GM12892 (cell line): ENCODE measurements at regions not wholly inside any gene's neighbourhood (a gene's known extent, or its start where the extent isn't known, plus 50 kb on each side); places are given as distances from the start of the nearest gene placed in this dataset.

ENCODE experiments used
- DNase-seq: peaks from one replicate; pipeline ENCODE4 v3.0.0; 2011; ENCODE audit not compliant: insufficient read length
- FAIRE-seq: peaks from 2 replicates; lab custom pipeline; 2011; peaks lifted over from hg19 to GRCh38; lab: Jason Lieb, UNC
- POLR2A ChIP-seq: IDR thresholded peaks from 2 replicates; pipeline ENCODE4 v1.6.1; 2011; ENCODE audit warnings: low read depth, low read length, control low read depth
- POLR2AphosphoS5 ChIP-seq: IDR thresholded peaks from 2 replicates; pipeline ENCODE4 v1.6.1; 2011; ENCODE audit warnings: low read depth, low read length, control low read depth
- TAF1 ChIP-seq: IDR thresholded peaks from 2 replicates; pipeline ENCODE4 v1.6.1; 2011; ENCODE audit warnings: low read depth, mild to moderate bottlenecking, control low read depth, low read length, borderline replicate concordance

DNA sequence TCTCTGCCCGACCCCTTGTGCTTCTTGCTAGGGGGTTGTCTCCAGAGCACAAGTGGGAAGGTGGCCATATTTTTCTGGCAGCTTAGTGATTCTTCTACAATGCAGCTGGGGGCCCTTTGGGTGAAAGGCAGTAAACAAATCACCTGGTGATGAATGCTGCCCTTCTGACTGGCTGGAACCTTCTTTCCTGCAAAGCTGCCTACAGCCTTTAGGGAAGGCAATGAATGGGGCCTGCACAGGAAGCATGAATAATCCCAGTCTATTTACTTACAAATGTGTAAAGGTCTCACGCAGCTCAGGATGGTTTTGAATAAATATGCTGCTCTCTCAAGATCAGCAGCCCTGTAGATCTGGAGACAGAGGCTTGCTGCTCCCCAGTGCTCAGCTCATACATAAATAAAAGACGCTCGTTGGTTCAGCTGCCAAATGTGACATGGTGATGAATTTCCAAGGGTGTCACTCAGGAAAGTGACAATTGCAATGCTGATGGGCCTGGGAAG lies 289.2 kb downstream of the TDRD15 start:
- DNase-seq (no peak), FAIRE-seq (no peak)
- TF ChIP-seq TAF1 (no peak), POLR2A (no peak), POLR2AphosphoS5 (no peak)

DNA sequence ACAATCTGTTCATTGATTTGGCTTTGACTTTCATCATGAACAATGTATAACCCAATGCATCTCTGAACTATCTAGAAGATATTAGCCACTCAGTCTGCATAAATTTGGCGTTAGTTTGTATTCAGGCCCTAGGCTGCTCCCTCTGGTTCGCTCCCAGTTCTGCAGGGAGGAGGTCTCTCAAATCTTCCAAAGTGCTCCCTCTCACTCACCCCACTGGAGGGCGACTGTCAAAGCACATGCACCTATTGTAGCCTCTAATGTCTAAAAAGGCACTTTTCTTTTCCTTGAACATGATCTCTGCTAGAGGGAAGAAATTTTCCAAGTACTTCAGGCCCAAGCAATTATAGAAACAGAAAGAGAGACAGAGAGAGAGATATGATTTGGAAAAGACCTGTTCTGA lies 291.5 kb downstream of the TDRD15 start:
- DNase-seq (no peak), FAIRE-seq (no peak)
- TF ChIP-seq TAF1 (no peak), POLR2AphosphoS5 (no peak), POLR2A (no peak)

DNA sequence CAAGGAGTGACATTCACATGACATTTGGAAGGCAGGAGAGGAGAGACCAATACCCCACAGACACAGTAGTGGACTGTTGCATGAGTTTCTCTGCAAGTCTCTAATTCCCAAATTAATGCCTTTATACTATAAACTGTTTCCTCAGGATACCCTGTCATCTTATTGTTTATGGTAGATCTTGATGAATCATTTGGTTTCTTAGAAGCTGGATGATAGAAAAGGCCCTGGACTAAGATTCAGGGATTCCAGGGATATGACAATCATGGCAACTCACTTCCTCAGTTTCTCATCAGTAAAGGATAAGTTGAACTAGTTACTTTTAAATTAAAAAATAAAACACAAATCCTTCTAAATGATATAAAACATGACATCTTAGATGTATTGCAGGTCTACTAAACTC lies 292.5 kb downstream of the TDRD15 start:
- no peak for TF ChIP-seq TAF1
- TF ChIP-seq POLR2AphosphoS5 = no peak
- no peak for TF ChIP-seq POLR2A
- DNase-seq = no peak
- no peak for FAIRE-seq

DNA sequence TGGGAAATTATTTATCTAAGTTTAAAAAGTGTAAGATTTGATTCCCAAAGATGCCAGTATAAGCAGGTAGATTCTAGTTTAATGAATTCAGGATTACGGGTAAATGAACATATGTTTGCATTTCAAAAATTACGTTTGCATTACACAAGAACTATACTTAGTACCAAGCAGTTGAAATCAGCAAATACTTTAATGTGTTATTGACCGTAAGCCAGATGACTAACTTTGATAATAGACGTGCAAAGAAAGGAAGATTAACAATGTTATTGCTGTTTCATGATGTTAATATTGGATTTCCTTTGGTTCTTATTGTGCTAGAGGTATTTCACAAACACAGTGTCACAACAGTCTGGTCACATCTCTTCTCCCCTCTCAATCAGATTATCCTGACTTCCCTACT lies 294.7 kb downstream of the TDRD15 start:
- no peak for DNase-seq
- no peak for FAIRE-seq
- TF ChIP-seq POLR2AphosphoS5 = no peak
- TF ChIP-seq TAF1 = no peak
- TF ChIP-seq POLR2A = no peak

- FAIRE-seq = no peak
- TF ChIP-seq TAF1 = no peak
- TF ChIP-seq POLR2A = no peak
- no peak for TF ChIP-seq POLR2AphosphoS5
- no peak for DNase-seq
These were observed 297.0 kb downstream of the TDRD15 start for GRCh38 chr2:21420553-21421335.

DNA sequence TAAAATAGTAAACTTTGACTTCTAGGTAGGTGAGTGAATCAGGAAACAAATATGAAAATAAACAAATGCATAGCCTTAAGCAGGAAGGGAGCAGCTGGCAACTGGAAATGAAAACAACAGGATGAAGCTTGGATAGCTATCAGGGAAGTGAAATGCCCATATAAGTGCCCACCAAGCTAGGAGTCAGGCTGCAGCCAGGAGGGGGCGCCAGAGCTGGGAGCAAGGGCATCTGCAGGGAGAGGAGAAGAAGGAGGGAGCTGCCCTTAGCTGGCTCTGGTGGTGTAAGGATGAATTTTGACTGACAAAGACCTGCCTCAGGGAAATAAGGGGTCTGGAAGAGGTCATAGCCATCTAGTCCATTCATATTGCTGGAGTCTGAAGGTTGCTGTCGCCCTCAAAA lies 298.3 kb downstream of the TDRD15 start:
- peak; percentile 8 for DNase-seq
- FAIRE-seq = no peak
- no peak for TF ChIP-seq POLR2A
- TF ChIP-seq POLR2AphosphoS5 = no peak
- TF ChIP-seq TAF1 = no peak

DNA sequence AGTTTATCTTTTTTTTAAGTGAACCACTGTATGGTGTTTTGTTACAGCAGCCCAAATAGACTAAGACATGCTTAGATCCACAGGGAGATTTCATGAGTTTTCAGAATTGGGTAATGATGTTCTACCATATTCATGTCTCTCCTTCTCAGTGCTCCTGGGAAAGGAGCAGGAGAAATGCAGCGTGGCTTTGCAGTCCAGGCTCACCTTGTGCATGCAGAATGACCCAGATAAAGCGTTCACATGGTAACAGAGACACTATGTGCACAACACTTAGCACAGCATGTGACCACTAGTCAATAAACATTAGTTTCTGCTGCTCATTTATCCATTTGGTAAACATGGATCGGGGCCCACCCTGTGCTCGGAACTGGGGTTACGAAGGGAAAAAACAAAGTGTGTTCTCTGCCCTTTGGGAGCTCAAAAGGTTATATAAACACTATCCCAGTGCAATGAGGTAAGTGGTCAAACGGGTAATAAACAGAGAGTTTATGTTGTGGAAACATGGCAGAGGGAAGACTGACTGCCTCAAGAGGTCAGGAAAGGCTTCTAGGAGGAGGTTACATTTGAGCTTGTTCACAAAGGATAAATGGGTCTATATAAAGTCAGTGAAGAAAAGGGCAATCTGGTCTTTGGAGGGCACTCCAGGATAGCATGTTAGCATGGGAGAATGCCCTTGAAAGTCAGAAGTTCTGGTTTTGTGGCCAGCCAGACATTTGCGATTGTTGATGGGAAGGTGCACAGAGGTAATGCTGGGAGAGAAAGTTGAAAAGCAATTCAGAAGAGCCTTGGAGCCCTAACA lies 299.2 kb downstream of the TDRD15 start:
- TF ChIP-seq TAF1 = no peak
- TF ChIP-seq POLR2A = no peak
- TF ChIP-seq POLR2AphosphoS5 = no peak
- DNase-seq (no peak), FAIRE-seq (no peak)

GRCh38 chr2:21423854-21424253 lies 300.1 kb downstream of the TDRD15 start:
- FAIRE-seq (no peak), DNase-seq (no peak)
- TF ChIP-seq TAF1 (no peak), POLR2AphosphoS5 (no peak), POLR2A (no peak)

- no peak for TF ChIP-seq POLR2AphosphoS5
- TF ChIP-seq TAF1 = no peak
- TF ChIP-seq POLR2A = no peak
- DNase-seq = no peak
- FAIRE-seq = no peak
These were observed 300.6 kb downstream of the TDRD15 start for GRCh38 chr2:21424375-21424774.

DNA sequence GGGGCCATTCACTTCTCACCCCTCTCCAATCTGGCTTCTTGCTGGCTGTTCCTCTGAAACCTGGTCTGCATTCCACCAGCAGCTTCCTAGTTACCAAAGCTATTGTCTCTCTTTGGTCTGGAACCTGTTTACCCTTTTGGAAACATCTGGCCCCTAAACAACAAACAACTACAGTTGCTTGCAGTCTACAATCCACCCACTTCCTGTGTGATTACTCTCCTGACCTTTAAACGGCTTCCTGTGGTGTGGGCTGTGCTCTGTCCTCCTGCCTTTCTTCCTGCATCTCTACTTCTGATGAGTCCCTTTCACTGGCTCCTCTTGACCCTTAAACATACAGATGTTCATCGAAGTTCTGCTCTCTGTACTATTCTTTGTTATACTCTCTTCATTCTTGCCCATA lies 303.8 kb downstream of the TDRD15 start:
- no peak for FAIRE-seq
- TF ChIP-seq POLR2A = no peak
- TF ChIP-seq POLR2AphosphoS5 = no peak
- no peak for TF ChIP-seq TAF1
- DNase-seq = no peak

DNA sequence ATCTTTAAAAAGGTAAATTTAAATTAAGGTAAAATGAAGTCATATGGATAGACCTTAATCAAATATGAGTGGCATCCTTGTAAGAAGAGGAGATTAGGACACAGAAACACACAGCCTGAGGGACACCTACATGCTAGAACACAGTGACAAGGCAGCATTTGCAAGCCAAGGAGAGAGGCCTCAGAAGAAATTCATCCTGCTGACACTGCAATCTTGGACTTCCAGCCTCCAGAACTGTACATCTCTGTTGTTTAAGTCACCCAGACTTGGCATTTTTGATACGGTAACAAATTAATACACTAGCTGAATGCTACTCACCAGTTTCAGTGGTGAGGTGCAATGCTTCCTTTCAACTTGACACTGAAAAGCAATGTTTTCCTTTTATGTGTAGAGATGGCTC lies 305.0 kb downstream of the TDRD15 start:
- TF ChIP-seq POLR2A (no peak), TAF1 (no peak), POLR2AphosphoS5 (no peak)
- no peak for FAIRE-seq
- DNase-seq = no peak

DNA sequence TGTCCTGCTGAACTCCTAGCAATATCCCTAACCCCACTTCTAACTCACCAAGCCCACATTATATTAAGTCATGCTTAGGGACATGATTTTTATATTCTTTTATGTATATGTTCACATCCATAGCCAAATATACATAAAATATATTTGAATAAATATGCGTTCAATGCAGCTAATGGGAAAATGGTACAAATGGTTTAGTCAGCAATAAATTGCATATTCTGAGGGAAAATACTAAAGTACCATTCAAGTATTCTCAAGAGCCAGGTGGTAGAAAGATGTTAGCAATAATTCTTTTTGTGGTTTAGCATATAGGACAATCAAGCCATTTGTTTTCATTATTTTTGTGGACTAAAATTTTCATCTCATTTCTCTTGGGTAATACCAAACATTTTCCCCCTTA lies 306.0 kb downstream of the TDRD15 start:
- TF ChIP-seq POLR2AphosphoS5 (no peak), TAF1 (no peak), POLR2A (no peak)
- FAIRE-seq = no peak

More for the DNA sequence above, 306.0 kb downstream of the TDRD15 start:
- DNase-seq = no peak
